SK-N-SH treated with all-trans-retinoic acid at 6 μM for 48 hours (cell line): ENCODE measurements at regions not wholly inside any gene's neighbourhood (a gene's known extent, or its start where the extent isn't known, plus 50 kb on each side); places are given as distances from the start of the nearest gene placed in this dataset.

Source experiments
- ARNTL ChIP-seq: fragments of 450-650 bp; formaldehyde crosslinking; IDR thresholded peaks from 2 replicates; pipeline ENCODE4 v1.5.0; 2020; ENCODE audit warnings: low read depth, mild to moderate bottlenecking, moderate library complexity, borderline replicate concordance
- ISL1 ChIP-seq: fragments of 250-450 bp; sonication (Bioruptor Pico); IDR thresholded peaks from 2 replicates; pipeline ENCODE4 v2.1.2; 2022; ENCODE audit warnings: mild to moderate bottlenecking, moderate library complexity
- OSR1 ChIP-seq: fragments of 250-450 bp; sonication (Bioruptor Pico); IDR thresholded peaks from 2 replicates; pipeline ENCODE4 v1.8.0; 2022; ENCODE audit warnings: moderate library complexity, mild to moderate bottlenecking, inconsistent platforms
- PPARA ChIP-seq: fragments of 250-450 bp; sonication (Bioruptor Pico); IDR thresholded peaks from 2 replicates; pipeline ENCODE4 v1.5.0; 2020; ENCODE audit warnings: mild to moderate bottlenecking, borderline replicate concordance
- ZFP3 ChIP-seq: fragments of 250-450 bp; sonication (Bioruptor Pico); IDR thresholded peaks from 2 replicates; pipeline ENCODE4 v1.5.0; 2020; ENCODE audit warnings: mild to moderate bottlenecking, moderate library complexity
- ZFP30 ChIP-seq: fragments of 450-650 bp; formaldehyde crosslinking; IDR thresholded peaks from 2 replicates; pipeline ENCODE4 v1.5.0; 2022; ENCODE audit warnings: mild to moderate bottlenecking, moderate library complexity
- ZNF565 ChIP-seq: fragments of 450-650 bp; formaldehyde crosslinking; conservative IDR thresholded peaks from 2 replicates; pipeline ENCODE4 v1.5.0; 2020; ENCODE audit warnings: low read depth, mild to moderate bottlenecking, moderate library complexity
- ZNF70 ChIP-seq: fragments of 450-650 bp; formaldehyde crosslinking; IDR thresholded peaks from 2 replicates; pipeline ENCODE4 v1.5.0; 2020; ENCODE audit warnings: mild to moderate bottlenecking, moderate library complexity
- ZNF8 ChIP-seq: fragments of 450-650 bp; formaldehyde crosslinking; IDR thresholded peaks from 2 replicates; pipeline ENCODE4 v1.5.0; 2020; ENCODE audit warnings: mild to moderate bottlenecking, moderate library complexity
- TF ChIP-seq, protein P1 (sequence below): fragments of 250-450 bp; sonication (Bioruptor Pico); IDR thresholded peaks from 2 replicates; pipeline ENCODE4 v1.5.1; 2021; ENCODE audit warnings: mild to moderate bottlenecking, moderate library complexity
- TF ChIP-seq, protein P2 (sequence below): fragments of 250-450 bp; sonication (Bioruptor Pico); IDR thresholded peaks from 2 replicates; pipeline ENCODE4 v1.8.0; 2021; ENCODE audit warnings: low read depth, mild to moderate bottlenecking, moderate library complexity, borderline replicate concordance
- TF ChIP-seq, protein P3 (sequence below): fragments of 250-450 bp; sonication (Bioruptor Pico); IDR thresholded peaks from 2 replicates; pipeline ENCODE4 v1.5.1; 2020; ENCODE audit warnings: low read depth, mild to moderate bottlenecking, moderate library complexity

DNA sequence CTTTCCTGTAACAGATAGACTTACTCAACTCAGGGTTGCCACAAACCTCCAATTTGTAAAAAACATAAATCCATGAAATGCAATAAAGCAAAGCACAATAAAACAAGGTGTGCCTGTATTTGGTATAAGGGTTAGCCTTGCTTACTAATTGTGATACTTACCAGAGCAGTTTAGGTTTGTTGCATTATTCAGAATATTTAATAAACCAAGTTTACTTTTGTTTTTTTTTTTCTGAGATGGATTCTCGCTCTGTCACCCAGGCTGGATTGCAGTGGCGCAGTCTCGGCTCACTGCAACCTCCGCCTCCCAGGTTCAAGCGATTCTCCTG is 79.6 kb downstream of the SEC61G start:
- TF ChIP-seq ZNF70 (CRISPR knock-in tag) (no peak), OSR1 (no peak), ISL1 (CRISPR knock-in tag) (no peak), ZFP3 (CRISPR knock-in tag) (no peak), PPARA (no peak), ZNF565 (CRISPR knock-in tag) (no peak), ZNF8 (no peak), ZFP30 (CRISPR knock-in tag) (no peak), ARNTL (CRISPR knock-in tag) (no peak)
- TF ChIP-seq, protein P1, sequence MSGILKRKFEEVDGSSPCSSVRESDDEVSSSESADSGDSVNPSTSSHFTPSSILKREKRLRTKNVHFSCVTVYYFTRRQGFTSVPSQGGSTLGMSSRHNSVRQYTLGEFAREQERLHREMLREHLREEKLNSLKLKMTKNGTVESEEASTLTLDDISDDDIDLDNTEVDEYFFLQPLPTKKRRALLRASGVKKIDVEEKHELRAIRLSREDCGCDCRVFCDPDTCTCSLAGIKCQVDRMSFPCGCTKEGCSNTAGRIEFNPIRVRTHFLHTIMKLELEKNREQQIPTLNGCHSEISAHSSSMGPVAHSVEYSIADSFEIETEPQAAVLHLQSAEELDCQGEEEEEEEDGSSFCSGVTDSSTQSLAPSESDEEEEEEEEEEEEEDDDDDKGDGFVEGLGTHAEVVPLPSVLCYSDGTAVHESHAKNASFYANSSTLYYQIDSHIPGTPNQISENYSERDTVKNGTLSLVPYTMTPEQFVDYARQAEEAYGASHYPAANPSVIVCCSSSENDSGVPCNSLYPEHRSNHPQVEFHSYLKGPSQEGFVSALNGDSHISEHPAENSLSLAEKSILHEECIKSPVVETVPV (CRISPR knock-in tag) = no peak
- TF ChIP-seq, protein P2, sequence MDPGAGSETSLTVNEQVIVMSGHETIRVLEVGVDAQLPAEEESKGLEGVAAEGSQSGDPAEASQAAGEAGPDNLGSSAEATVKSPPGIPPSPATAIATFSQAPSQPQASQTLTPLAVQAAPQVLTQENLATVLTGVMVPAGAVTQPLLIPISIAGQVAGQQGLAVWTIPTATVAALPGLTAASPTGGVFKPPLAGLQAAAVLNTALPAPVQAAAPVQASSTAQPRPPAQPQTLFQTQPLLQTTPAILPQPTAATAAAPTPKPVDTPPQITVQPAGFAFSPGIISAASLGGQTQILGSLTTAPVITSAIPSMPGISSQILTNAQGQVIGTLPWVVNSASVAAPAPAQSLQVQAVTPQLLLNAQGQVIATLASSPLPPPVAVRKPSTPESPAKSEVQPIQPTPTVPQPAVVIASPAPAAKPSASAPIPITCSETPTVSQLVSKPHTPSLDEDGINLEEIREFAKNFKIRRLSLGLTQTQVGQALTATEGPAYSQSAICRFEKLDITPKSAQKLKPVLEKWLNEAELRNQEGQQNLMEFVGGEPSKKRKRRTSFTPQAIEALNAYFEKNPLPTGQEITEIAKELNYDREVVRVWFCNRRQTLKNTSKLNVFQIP = no peak
- TF ChIP-seq, protein P3, sequence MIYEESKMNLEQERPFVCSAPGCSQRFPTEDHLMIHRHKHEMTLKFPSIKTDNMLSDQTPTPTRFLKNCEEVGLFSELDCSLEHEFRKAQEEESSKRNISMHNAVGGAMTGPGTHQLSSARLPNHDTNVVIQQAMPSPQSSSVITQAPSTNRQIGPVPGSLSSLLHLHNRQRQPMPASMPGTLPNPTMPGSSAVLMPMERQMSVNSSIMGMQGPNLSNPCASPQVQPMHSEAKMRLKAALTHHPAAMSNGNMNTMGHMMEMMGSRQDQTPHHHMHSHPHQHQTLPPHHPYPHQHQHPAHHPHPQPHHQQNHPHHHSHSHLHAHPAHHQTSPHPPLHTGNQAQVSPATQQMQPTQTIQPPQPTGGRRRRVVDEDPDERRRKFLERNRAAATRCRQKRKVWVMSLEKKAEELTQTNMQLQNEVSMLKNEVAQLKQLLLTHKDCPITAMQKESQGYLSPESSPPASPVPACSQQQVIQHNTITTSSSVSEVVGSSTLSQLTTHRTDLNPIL (CRISPR knock-in tag) = no peak
